Dendritic cell treated with granulocyte-macrophage colony-stimulating factor and Interleukin-4, amounts not matched to agents 40 ng/mL and 50 ng/mL, for 4 days (primary cell): ENCODE measurements at regions not wholly inside any gene's neighbourhood (a gene's known extent, or its start where the extent isn't known, plus 50 kb on each side); places are given as distances from the start of the nearest gene placed in this dataset.

Experiments used
- H3K27ac Mint-ChIP-seq: one replicate; pipeline ENCODE4 v1.8.0; 2022; ENCODE audit warnings: mild to moderate bottlenecking, mixed read lengths
- H3K27me3 Mint-ChIP-seq: one replicate; pipeline ENCODE4 v1.8.0; 2022; ENCODE audit warnings: mild to moderate bottlenecking, mixed read lengths
- H3K36me3 Mint-ChIP-seq: one replicate; pipeline ENCODE4 v1.8.0; 2022; ENCODE audit warnings: low read depth, mixed read lengths
- H3K4me1 Mint-ChIP-seq: one replicate; pipeline ENCODE4 v1.8.0; 2022; ENCODE audit warnings: low read depth, mixed read lengths
- H3K4me3 Mint-ChIP-seq: one replicate; pipeline ENCODE4 v1.8.0; 2022; ENCODE audit warnings: mild to moderate bottlenecking, moderate library complexity, mixed read lengths
- H3K9me3 Mint-ChIP-seq: one replicate; pipeline ENCODE4 v1.8.0; 2022; ENCODE audit warnings: mixed read lengths
- intact Hi-C: fragments of 100-400 bp; cut with micrococcal nuclease; formaldehyde crosslinking; loops from one replicate; pipeline ENCODE4 v1.15.0; 2022

GRCh38 chr22:34129691-34130486, 209.6 kb upstream of the LARGE1 start:
- Mint-ChIP-seq H3K27ac (no peak overlapping the region), H3K9me3 (peaks cover 32% of the 10 kb centered on the region), H3K27me3 (no peaks in the 10 kb centered on the region), H3K36me3 (no peaks in the 10 kb centered on the region), H3K4me3 (no peak overlapping the region), H3K4me1 (no peaks in the 10 kb centered on the region)
- intact Hi-C loops: no loop called here

- peaks cover 21% of the 10 kb centered on the region for H3K9me3 Mint-ChIP-seq
- intact Hi-C loops: no loop called here
- H3K27me3 Mint-ChIP-seq: no peaks in the 10 kb centered on the region
- H3K27ac Mint-ChIP-seq: no peak overlapping the region
- H3K36me3 Mint-ChIP-seq: no peaks in the 10 kb centered on the region
- no peaks in the 10 kb centered on the region for H3K4me1 Mint-ChIP-seq
- no peak overlapping the region for H3K4me3 Mint-ChIP-seq
Measured at GRCh38 chr22:34135749-34136148, 215.5 kb upstream of the LARGE1 start.

- Mint-ChIP-seq H3K4me1 (no peaks in the 10 kb centered on the region), H3K4me3 (no peak overlapping the region), H3K27me3 (no peaks in the 10 kb centered on the region), H3K27ac (no peak overlapping the region), H3K9me3 (peaks cover 58% of the 10 kb centered on the region), H3K36me3 (no peaks in the 10 kb centered on the region)
- intact Hi-C loops: no loop called here
Measured at GRCh38 chr22:34150023-34150422, 229.7 kb upstream of the LARGE1 start.

- H3K27ac Mint-ChIP-seq: no peak overlapping the region
- H3K36me3 Mint-ChIP-seq: no peaks in the 10 kb centered on the region
- no peaks in the 10 kb centered on the region for H3K4me1 Mint-ChIP-seq
- H3K27me3 Mint-ChIP-seq: no peaks in the 10 kb centered on the region
- H3K4me3 Mint-ChIP-seq: no peak overlapping the region
- intact Hi-C loops: no loop called here
- peaks cover 23% of the 10 kb centered on the region for H3K9me3 Mint-ChIP-seq
Measured at GRCh38 chr22:34159491-34159890, 239.2 kb upstream of the LARGE1 start.

- intact Hi-C loops: no loop called here
- Mint-ChIP-seq H3K4me3 (no peak overlapping the region), H3K27ac (no peak overlapping the region), H3K36me3 (no peaks in the 10 kb centered on the region), H3K27me3 (no peaks in the 10 kb centered on the region), H3K4me1 (no peaks in the 10 kb centered on the region), H3K9me3 (peaks cover 22% of the 10 kb centered on the region)
Measured at GRCh38 chr22:34160141-34160783, 240.0 kb upstream of the LARGE1 start.

GRCh38 chr22:34161431-34162123, 241.3 kb upstream of the LARGE1 start:
- H3K27ac Mint-ChIP-seq: no peak overlapping the region
- H3K4me1 Mint-ChIP-seq: no peaks in the 10 kb centered on the region
- H3K4me3 Mint-ChIP-seq: no peak overlapping the region
- intact Hi-C loops: no loop called here
- peaks cover 14% of the 10 kb centered on the region for H3K9me3 Mint-ChIP-seq
- H3K27me3 Mint-ChIP-seq: no peaks in the 10 kb centered on the region
- no peaks in the 10 kb centered on the region for H3K36me3 Mint-ChIP-seq

- H3K36me3 Mint-ChIP-seq: no peaks in the 10 kb centered on the region
- intact Hi-C loops: no loop called here
- peaks cover 34% of the 10 kb centered on the region for H3K9me3 Mint-ChIP-seq
- H3K4me3 Mint-ChIP-seq: no peak overlapping the region
- no peaks in the 10 kb centered on the region for H3K4me1 Mint-ChIP-seq
- no peak overlapping the region for H3K27ac Mint-ChIP-seq
- H3K27me3 Mint-ChIP-seq: no peaks in the 10 kb centered on the region
Measured at GRCh38 chr22:34198976-34199375, 278.7 kb upstream of the LARGE1 start.

GRCh38 chr22:34210301-34210700, 290.0 kb upstream of the LARGE1 start:
- H3K27me3 Mint-ChIP-seq: no peaks in the 10 kb centered on the region
- no peak overlapping the region for H3K4me3 Mint-ChIP-seq
- no peaks in the 10 kb centered on the region for H3K36me3 Mint-ChIP-seq
- no peak overlapping the region for H3K27ac Mint-ChIP-seq
- intact Hi-C loops: no loop called here
- peaks cover 59% of the 10 kb centered on the region for H3K9me3 Mint-ChIP-seq
- no peaks in the 10 kb centered on the region for H3K4me1 Mint-ChIP-seq

GRCh38 chr22:34214372-34214771, 294.1 kb upstream of the LARGE1 start:
- intact Hi-C loops: no loop called here
- Mint-ChIP-seq H3K4me1 (no peaks in the 10 kb centered on the region), H3K27me3 (no peaks in the 10 kb centered on the region), H3K27ac (no peak overlapping the region), H3K4me3 (no peak overlapping the region), H3K9me3 (peaks cover 81% of the 10 kb centered on the region), H3K36me3 (no peaks in the 10 kb centered on the region)

- Mint-ChIP-seq H3K4me3 (no peak overlapping the region), H3K27ac (no peak overlapping the region), H3K9me3 (peaks cover 40% of the 10 kb centered on the region), H3K36me3 (no peaks in the 10 kb centered on the region), H3K4me1 (no peaks in the 10 kb centered on the region), H3K27me3 (no peaks in the 10 kb centered on the region)
- intact Hi-C loops: no loop called here
Measured at GRCh38 chr22:34225278-34225677, 305.0 kb upstream of the LARGE1 start.

GRCh38 chr22:34236527-34236926, 316.3 kb upstream of the LARGE1 start:
- intact Hi-C loops: no loop called here
- Mint-ChIP-seq H3K27ac (no peak overlapping the region), H3K4me3 (no peak overlapping the region), H3K36me3 (no peaks in the 10 kb centered on the region), H3K27me3 (no peaks in the 10 kb centered on the region), H3K9me3 (peaks cover 63% of the 10 kb centered on the region), H3K4me1 (no peaks in the 10 kb centered on the region)

GRCh38 chr22:34239421-34239820, 319.1 kb upstream of the LARGE1 start:
- no peak overlapping the region for H3K27ac Mint-ChIP-seq
- H3K36me3 Mint-ChIP-seq: no peaks in the 10 kb centered on the region
- intact Hi-C loops: no loop called here
- H3K27me3 Mint-ChIP-seq: no peaks in the 10 kb centered on the region
- no peaks in the 10 kb centered on the region for H3K4me1 Mint-ChIP-seq
- H3K4me3 Mint-ChIP-seq: no peak overlapping the region
- H3K9me3 Mint-ChIP-seq: peaks cover 50% of the 10 kb centered on the region

- no peaks in the 10 kb centered on the region for H3K36me3 Mint-ChIP-seq
- no peak overlapping the region for H3K4me3 Mint-ChIP-seq
- peaks cover 38% of the 10 kb centered on the region for H3K9me3 Mint-ChIP-seq
- H3K27ac Mint-ChIP-seq: no peak overlapping the region
- H3K4me1 Mint-ChIP-seq: no peaks in the 10 kb centered on the region
- intact Hi-C loops: no loop called here
- no peaks in the 10 kb centered on the region for H3K27me3 Mint-ChIP-seq
Measured at GRCh38 chr22:34243023-34243422, 322.7 kb upstream of the LARGE1 start.

- Mint-ChIP-seq H3K27ac (no peak overlapping the region), H3K9me3 (peaks cover 65% of the 10 kb centered on the region), H3K27me3 (no peaks in the 10 kb centered on the region), H3K36me3 (no peaks in the 10 kb centered on the region), H3K4me3 (no peak overlapping the region), H3K4me1 (no peaks in the 10 kb centered on the region)
- intact Hi-C loops: no loop called here
Measured at GRCh38 chr22:34255042-34255441, 334.8 kb upstream of the LARGE1 start.
